ENCODE measurements at regions not wholly inside any gene's neighbourhood (a gene's known extent, or its start where the extent isn't known, plus 50 kb on each side); places are given as distances from the start of the nearest gene placed in this dataset.

GRCh38 chr10:131024259-131025131 is 287.0 kb downstream of the TCERG1L start:
- TF ChIP-seq CTCF (IDR thresholded peaks at IDR 0.05; ENCODE audit: low read depth, low read length), result no peak
- no peak for TF ChIP-seq EZH2phosphoT487 (IDR thresholded peaks at IDR 0.05; ENCODE audit: low read depth)

Data from OCI-LY3 (cell line).